ENCODE measurements at regions not wholly inside any gene's neighbourhood (a gene's known extent, or its start where the extent isn't known, plus 50 kb on each side); places are given as distances from the start of the nearest gene placed in this dataset.

- TF ChIP-seq CTCF (conservative IDR thresholded peaks at IDR 0.05; ENCODE audit: low read length): no peak
- DNase-seq (ENCODE audit: low read depth): no peak
- no peak overlapping the region for H3K4me3 ChIP-seq (ENCODE audit: low read length)
Measured at GRCh38 chr1:106787520-106787919, 269.0 kb upstream of the PRMT6 start.

DNA sequence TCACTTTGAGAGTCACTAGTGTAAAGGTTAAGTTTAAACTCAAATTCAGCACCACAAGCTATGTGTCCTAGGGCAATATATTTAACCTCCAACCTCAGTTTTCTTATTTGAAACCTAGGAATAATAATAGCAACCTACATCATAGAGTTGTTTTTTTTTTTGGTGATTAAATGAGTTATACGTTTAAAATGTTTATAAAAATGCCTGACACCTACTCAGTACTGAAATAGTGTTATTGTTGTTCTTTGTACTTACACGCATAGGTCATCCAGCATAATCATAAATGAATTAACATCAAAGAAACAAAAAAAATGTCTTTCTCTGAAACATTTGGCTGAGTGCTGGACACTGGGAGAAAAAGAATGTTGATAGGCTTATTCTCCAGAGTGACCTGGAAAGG is 266.8 kb upstream of the PRMT6 start:
- no peak for TF ChIP-seq CTCF (conservative IDR thresholded peaks at IDR 0.05; ENCODE audit: low read length)
- no peak overlapping the region for H3K4me3 ChIP-seq (ENCODE audit: low read length)
- no peak for DNase-seq (ENCODE audit: low read depth)

- no peak for TF ChIP-seq CTCF (conservative IDR thresholded peaks at IDR 0.05; ENCODE audit: low read length)
- no peak for DNase-seq (ENCODE audit: low read depth)
- H3K4me3 ChIP-seq (ENCODE audit: low read length): no peak overlapping the region
Measured at GRCh38 chr1:106791041-106791440, 265.4 kb upstream of the PRMT6 start.

GRCh38 chr1:106793651-106794050 is 262.8 kb upstream of the PRMT6 start:
- H3K4me3 ChIP-seq (ENCODE audit: low read length): no peak overlapping the region
- TF ChIP-seq CTCF (conservative IDR thresholded peaks at IDR 0.05; ENCODE audit: low read length): no peak
- no peak for DNase-seq (ENCODE audit: low read depth)

- DNase-seq (ENCODE audit: low read depth): peak; percentile 2
Measured at GRCh38 chr1:106798991-106799390, 257.5 kb upstream of the PRMT6 start.

DNA sequence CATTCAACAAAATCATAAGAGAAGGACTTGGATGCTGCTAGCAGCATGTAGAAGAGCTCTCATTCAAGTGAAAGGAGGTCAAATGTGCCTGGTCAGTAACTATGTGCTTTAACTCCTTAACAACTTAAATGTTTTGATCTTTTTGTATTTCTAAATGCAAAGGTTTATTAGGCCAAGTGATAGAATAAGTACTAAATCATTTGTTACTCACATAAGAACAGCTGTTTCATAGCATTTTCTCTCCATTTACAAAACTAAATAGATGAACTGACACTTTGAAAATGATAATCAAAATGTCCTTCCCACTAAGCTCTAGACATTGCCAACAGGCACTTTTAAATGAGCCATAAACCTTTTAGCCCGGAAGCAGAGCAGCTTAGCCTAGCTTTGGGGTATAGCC is 254.3 kb upstream of the PRMT6 start:
- TF ChIP-seq CTCF (conservative IDR thresholded peaks at IDR 0.05; ENCODE audit: low read length): no peak
- DNase-seq (ENCODE audit: low read depth): no peak
- no peak overlapping the region for H3K4me3 ChIP-seq (ENCODE audit: low read length)

More at GRCh38 chr1:106798991-106799390, 257.5 kb upstream of the PRMT6 start:
- TF ChIP-seq CTCF (conservative IDR thresholded peaks at IDR 0.05; ENCODE audit: low read length): no peak
- H3K4me3 ChIP-seq (ENCODE audit: low read length): no peak overlapping the region

DNA sequence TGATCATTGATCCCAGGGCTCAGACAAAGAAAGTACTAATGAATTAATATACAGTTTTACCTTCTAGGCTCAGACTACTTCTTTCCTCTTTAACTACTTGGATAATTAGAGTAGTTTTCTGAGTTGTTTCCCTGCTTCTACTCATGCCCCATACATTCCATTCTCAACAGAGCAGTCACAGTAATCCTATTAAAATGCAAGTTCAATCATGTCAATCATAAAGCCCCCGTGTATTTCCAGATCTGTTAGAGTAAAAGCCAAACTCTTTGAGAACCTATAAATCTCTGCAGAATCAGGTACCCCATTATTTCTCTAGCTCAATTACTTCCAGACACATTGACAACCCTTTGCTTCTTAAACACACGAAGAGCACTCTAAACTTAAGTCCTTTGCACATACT is 242.1 kb upstream of the PRMT6 start:
- no peak for TF ChIP-seq CTCF (conservative IDR thresholded peaks at IDR 0.05; ENCODE audit: low read length)
- H3K4me3 ChIP-seq (ENCODE audit: low read length): no peak overlapping the region
- DNase-seq (ENCODE audit: low read depth): no peak
